HG02763 (cell line): ENCODE measurements at regions not wholly inside any gene's neighbourhood (a gene's known extent, or its start where the extent isn't known, plus 50 kb on each side); places are given as distances from the start of the nearest gene placed in this dataset.

Experiments
- ATAC-seq: cut with Tn5 transposase; IDR thresholded peaks from one replicate; pipeline ENCODE4 v1.9.1; 2021; ENCODE audit warnings: mild to moderate bottlenecking, moderate library complexity; ENCODE audit not compliant: unreplicated experiment

DNA sequence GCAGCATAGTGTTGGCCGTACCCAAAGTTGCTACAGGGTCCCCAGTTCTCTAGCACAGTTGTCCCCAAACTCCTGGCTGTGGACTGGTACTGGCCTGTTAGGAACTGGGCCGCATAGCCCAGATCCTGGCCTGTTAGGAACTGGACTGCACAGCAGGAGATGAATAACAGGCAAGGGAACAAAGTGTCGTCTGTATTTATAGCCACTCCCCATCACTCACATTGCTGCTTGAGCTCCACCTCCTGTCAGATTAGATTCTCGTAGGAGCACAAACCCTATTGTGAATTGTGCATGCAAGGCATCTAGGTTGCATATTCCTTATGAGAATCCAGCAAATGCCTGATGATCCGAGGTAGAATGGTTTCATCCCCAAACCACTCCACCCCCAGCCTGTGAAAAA lies 604.0 kb upstream of the LMCD1 start:
- ATAC-seq: no peak

DNA sequence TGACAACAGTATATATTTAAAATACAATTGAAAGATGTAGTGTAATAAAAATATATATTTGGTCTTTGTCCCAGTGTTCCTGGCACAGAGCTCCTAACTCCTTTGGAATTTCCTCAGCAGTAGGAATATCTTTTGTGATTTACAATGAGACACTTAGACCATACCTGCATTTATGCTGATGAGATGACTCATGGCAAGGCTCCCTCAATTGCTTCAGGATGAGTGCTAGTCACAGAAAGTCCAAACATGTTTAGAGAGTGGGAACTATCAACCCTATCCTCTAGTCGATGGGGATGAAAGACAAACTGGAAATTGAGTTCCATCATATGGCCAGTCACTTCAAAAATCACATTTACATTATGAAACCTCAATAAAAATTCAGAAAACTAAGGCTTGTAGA lies 588.3 kb upstream of the LMCD1 start:
- ATAC-seq: no peak

DNA sequence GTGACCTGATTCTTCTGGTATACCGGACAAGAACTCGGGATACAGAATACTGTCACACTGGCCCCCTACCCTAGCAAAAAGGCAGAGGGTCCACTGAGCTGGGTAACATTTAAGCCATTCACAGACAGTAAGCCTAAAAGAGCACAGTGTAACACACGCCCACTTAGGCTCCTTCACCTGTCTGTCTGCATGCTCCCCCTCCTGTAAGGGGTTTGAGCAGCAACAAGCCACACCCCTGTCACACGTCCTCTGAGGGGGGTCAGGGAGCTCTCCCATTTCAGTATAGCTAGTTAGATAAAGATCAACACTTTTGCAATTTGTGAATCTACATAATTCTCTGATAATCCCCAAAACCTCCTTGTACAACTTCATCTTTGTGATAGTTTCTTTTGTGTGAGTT lies 586.3 kb upstream of the LMCD1 start:
- no peak for ATAC-seq

DNA sequence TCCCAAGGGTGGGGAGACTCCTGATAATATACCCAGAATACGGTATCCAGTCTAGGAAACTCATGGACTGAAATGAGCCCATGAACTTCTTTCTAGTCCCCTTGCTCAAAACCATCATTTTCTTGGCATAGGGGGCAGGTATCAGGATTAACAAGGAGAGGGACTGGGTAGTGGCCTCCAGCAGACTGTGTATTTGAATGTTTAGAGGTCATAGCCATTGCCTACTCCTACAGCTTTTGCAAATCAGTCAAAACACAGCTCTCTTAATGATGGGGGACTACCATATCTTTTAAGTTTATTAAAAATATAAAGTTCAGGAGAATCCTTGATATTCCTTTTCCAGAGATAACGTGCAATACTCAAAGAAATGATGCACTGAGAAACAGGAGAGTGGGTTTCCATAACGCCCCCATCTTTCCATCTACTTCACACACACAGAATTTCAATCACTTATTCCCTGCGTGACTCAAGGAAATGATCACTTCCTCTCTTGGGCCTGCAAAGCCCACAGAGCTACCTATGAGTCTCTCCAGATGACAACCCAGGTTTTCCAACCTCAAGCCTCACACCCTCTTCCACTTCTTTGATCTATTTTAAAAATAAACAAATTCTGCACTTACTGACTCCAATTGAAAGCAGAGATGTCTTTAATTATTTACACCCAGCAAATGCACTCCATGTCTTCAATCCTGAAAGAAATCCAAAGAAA lies 584.0 kb upstream of the LMCD1 start:
- no peak for ATAC-seq

DNA sequence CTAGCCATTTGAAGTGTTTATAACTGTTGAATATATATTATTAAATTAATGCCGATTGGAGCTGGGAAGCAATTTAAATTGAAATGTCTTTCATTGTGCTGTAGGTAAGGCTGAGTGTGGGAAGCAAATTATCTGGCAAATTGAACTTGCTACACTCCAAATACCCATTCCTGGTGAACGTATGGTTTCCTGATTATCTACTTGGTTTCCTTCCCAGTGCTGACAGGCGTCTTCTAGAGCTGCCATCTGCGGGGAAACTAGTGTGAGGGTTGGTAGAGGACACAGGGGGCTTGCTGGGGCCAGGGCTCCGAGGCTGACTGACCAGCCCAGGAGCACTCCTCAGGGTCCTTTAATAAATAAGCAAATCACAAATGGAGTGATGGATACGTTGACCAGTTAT lies 581.4 kb upstream of the LMCD1 start:
- no peak for ATAC-seq

DNA sequence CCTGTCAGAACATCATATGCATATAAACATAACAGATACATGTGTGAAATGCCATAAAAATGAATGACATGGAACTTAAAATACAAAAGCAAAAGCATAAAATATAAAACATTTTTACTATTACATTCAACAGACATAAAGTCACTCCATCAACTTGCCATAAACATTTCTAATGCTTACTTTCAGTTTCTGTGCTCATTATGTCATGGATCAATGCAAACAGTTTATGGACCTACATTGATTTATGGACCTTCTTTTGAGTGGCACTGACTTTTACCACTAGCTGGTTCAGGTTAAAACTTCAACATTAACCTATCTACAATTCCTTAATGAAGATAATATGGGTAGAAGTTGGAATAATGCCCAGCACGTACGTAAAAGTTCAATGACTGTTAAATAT lies 577.4 kb upstream of the LMCD1 start:
- ATAC-seq: no peak

DNA sequence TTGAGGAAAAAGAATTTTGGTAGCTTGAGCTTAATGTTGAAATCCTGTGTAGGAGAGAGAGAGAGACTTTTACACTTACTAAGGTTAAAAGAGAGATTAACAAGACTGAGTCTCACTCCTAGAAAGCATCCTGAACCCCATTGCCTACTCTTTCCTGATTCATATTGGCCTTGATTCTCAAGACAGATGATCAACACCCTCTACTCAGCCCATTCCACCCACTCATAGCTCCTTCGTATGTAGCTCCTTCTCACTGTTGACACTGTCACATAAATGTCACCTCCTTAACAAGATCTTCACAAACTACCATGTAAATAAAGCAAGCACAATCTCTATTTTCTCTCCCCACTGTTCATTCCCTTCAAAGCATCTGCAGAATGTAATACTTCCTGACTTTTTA lies 574.6 kb upstream of the LMCD1 start:
- no peak for ATAC-seq

DNA sequence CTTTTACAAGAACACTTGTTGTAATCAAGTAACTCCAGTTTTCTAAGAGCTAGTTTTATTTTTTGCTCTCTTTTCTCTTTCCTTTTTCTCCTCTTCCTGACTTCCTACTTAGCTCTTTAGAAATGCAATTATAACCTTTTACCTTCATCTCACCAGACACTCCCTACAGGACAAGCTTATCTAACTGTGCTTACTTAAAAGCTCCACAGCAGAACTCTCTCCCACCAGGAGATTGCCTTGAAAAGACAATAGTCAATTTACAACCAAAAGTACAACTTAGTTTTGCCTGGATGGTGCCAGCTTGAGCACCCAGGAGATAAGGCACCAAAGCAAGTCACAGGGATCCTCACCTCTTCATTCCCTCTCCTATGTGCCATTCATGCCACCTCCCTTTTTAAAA lies 573.8 kb upstream of the LMCD1 start:
- ATAC-seq: no peak

DNA sequence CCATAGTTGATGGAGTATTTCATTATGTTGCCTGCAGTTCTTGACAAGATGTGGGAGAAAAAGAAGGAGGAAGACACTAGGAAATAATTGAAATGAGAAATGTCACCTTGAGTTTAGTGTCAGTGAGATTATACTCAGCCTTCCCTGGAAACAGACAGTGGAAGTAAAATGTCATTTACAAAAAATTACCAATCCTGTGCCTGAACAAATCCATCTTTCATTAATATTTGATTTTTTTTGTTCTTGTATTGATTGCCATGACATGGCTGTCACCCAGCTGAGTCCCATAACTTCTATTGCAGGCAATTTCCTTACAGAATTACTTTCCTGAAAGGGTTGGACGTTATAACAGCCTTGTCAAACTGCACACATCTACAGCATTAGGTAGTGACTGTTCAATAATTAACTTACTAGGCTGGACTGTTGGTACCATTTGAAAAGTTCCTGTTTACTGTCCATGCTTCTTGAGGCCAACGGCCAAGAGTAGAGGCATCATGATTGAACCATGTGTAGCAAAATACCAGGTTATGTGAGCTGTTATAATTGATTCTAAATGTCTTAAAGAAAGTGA lies 572.2 kb upstream of the LMCD1 start:
- no peak for ATAC-seq

DNA sequence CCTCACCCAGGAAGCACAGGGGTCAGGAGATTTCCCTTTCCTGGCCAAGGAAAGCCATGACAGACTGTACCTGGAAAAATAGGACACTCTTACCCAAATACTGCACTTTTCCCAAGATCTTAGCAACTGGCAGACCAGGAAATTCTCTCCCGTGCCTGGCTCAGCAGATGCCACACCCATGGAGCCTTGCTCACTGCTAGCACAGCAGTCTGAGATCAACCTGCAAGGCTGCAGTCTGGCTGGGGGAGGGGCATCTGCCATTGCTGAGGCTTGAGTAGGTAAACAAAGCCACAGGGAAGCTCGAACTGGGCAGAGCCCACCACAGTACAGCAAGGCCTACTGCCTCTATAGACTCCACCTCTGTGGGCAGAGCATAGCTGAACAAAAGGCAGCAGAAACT lies 567.3 kb upstream of the LMCD1 start:
- no peak for ATAC-seq

DNA sequence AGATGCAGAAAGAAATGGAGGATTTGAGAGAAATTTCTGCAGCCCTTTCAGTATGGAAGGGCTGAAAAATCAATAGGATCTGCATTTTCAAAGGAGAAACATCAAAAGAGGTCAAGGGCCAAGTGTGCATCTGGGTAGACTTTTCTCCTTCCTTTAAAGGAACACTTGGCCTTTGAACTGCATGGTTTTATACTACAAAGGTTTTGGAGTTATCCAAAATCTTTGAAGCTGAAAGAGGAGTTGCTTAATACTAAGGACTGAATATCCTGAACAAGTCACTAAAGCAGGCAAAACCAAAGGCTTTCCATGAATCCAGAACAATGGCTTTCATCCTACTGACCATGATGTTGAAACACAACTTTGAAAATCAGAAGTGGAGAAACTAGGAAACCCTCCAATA lies 553.7 kb upstream of the LMCD1 start:
- no peak for ATAC-seq

DNA sequence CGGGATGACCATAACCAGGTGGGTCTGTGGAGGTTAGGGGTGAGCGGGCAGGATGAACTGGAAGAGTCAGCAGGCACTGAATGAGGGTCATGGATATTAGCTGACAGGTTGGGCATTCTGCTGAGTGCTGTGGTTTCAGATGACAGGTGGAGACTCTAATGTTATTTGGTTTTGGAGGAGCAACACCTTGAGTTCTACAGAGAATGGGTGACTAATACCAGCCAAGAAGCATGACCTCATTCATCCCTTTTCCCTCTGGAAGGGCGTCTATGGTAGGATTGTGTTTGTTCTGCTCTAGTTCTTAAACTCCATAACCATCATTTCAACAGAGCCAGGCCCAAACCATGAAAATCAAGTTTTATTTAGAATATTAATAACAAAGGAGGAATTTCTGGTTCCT lies 550.7 kb upstream of the LMCD1 start:
- no peak for ATAC-seq

DNA sequence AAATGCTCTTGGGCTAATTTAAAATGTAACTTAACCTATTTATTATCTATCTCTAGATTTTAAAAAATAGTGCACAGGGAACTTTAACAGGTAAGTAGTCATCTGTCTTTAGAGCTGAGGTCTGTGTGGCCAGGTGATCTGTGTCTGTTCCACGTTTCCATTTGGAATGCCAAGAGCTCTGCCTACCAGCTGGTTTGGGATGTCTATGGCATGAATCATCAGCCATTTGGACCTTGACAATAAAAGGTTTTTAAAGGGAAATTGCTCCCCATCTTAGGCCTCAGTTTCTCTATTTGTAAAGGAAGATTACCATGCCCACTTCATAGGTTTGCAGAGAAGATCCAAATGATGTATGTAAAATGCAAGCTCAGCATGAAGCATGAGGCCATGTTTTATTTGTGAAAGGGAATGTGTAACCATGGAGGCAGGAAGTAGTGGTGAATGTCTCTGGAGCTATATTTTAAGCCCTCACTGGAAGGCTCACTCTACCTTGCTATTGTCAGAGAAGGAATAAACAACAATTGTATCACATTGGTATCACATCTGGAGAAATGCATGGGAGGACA lies 548.1 kb upstream of the LMCD1 start:
- ATAC-seq: no peak

DNA sequence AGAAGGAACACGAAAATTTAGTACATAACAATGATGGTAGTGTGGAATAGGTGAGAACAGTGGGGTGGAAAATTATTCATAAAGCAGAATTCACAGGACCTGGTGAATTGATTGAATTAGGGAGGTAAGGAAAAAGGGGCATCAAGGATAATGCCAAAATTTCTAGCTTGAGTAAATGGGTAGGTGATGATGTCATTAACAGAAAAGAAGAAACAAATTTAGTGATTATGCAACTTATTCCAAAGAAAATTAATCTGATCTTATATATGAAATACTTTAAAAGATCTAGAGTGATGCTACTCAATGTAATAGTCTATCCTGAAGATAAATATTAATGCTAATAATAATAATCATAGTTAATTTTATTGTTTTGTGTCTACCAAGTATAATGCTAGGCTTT lies 544.6 kb upstream of the LMCD1 start:
- no peak for ATAC-seq

DNA sequence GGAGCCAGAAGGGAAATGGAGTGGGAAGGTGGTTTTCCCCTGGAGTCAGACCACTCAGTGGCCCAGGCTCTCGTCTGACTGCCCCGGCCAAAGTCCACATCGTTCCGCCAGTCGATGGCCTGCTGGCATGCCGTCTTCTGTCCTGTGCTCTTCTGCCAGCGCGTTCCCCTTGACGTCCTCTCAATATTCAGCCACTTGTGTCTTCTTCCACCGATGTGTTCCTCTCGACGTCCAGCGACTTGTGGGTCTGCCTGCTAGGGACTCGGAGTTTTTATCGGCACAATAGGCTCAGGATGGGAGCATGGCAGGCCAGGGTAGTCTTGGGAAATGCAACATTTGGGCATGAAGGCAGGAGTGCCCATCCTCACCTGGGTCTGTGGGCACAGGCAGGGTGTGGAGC lies 542.5 kb upstream of the LMCD1 start:
- ATAC-seq: no peak

DNA sequence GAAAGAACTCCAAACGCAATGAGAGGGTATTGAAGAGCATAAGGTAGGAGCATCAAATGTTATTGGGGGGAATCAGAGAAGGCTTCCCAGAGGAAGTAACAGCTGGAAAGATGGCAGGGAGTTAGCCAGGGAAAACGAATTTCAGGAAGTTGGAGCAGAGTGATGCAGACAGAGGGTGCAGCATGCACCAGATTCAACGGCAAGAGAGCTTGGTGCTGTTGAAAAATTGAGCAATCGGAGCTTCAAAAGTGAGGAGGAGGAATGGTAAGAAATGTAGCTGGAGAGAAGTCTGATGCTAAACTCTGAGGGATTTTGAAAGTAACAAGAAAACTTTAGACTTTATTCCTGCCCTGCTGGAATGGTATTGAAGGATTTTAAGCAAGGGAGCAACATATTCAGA lies 541.0 kb upstream of the LMCD1 start:
- ATAC-seq: no peak

DNA sequence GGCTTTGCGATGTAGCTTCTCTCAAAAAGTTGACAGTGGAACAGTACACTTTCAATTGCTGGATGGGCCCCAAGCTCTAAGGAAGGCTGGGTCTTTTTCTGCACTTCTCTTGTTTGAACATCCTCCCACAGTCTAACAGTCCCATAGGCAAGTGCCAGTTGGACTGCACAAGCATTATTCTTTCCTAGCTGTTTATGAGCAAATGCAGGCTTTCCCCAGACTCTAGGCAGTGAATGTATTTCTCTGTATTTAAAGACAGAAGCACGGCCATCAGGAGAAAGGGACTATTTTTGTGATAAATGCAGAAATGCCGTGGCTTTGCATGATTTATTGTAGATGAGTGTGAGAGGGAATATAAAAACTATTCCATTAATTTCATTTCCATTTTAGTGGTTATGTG lies 539.3 kb upstream of the LMCD1 start:
- no peak for ATAC-seq

DNA sequence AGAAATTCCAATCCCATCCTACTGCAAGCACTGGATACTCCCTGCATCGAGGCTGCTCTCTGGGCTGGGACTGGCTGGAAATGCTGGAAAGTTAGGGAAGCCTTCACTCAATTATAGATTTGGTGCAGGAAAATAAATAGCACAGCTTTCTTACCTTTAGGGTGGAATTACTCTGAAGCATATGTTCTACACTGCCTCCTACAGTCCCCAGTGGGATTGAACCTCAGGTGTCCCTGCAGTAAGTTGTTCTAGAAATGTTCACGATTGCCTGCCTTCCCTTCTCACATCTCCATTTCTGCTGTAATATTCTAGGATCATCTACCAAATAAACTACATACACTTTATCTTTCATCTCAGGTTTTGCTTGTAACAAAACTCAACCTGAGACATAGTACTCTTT lies 536.7 kb upstream of the LMCD1 start:
- ATAC-seq: no peak

DNA sequence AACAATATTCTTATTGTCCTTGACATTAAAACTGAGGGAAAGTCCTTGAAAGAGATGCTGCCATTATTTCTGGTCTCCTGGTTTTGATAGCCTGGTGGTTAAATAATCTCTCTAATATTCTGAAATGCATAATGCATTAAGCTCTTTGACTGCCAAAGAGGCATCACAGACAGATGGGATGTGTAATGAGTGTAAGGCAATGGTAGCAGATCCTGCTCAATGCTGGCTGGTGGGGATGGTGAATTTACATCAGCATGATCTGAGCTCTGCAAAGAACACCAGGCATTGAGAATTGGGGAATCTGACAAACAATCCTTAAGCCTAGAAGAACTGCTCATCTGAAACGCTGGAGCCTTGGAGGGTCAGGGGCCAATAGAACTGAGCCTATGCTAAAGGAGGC lies 528.6 kb upstream of the LMCD1 start:
- ATAC-seq: no peak

DNA sequence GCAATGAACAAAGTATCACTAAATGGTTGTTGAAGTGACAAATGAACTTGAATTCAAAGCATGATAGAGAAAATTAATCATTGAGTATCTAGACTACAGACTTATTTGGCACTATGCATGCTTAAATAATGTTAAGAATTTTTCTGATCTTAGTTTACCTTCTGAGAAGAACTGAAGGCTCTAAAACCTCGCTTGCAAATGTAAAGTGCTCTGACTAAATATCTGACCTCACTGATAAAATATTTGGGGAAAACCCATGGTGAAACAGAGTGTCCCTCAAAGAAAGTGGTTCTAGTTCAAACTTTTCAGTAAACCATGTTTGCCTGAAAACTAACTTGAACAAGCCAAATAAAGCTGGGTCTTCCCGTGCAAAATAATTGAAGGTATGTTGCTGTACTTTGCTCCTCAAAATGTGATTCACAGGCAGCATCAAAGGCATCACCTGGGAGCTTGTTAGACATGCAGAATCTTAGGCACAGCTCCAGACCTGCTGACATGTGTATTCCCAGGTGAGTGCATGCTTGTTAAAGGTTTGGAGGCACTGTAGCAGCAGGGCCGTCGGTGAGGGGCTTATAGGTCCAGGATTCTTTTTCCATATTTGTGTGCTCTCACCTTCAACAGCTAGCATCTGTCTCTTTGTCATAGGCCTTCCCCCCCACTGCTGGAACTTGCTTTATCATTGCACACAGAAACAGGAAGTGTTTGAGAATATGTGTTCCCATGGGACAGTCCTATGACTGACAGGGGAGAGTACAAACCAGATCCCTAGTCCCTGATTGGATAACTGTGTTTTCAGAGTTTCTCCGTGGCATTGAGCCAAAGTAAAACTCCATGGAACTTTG lies 524.2 kb upstream of the LMCD1 start:
- no peak for ATAC-seq

DNA sequence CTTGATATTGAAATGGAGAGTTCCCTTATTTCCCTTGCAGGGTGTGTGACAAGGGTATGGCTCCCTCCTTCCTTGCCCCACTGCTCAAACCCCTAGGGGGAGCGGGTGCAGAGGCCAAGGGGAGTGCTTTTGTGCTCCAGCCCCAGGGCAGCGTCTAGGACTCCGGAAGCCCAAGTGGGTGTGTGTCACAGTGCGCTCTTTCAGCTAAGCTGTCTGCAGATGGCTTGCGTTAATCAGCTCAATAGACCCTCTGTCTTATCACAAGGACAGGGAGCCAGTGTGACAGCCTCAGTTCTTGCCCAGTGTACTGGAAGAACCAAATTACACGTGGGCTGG lies 523.6 kb upstream of the LMCD1 start:
- ATAC-seq: no peak

DNA sequence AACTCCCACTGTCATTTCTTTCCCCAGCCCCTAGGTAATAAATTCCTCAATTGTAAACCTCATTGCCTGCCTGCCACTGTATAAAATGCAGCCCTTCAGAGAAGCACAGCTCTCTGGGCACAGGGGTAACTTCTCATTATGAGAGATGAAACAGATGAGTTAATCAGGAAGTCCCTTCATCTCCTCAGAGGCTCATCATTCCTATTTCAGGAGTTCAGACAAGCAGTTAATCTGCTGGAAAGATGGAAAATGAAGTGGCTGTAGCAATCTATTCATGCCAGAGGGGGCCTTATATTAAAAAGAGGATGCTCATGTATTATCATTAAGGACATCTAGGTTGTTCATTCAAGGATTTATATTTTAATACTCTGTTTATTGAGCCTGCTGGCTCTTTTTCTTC lies 519.5 kb upstream of the LMCD1 start:
- no peak for ATAC-seq
